HG03066 (cell line): ENCODE measurements at regions not wholly inside any gene's neighbourhood (a gene's known extent, or its start where the extent isn't known, plus 50 kb on each side); places are given as distances from the start of the nearest gene placed in this dataset.

Experiments used
- ATAC-seq: cut with Tn5 transposase; IDR thresholded peaks from one replicate; pipeline ENCODE4 v1.9.1; 2021; ENCODE audit warnings: low read depth; ENCODE audit not compliant: unreplicated experiment

GRCh38 chr2:4668381-4668780, 965.0 kb downstream of the DCDC2C start:
- ATAC-seq, result no peak

GRCh38 chr2:4670331-4670730, 967.0 kb downstream of the DCDC2C start:
- ATAC-seq, result no peak

GRCh38 chr2:4673025-4673489, 969.7 kb downstream of the DCDC2C start:
- ATAC-seq, result no peak

GRCh38 chr2:4674007-4674406, 970.6 kb downstream of the DCDC2C start:
- no peak for ATAC-seq

DNA sequence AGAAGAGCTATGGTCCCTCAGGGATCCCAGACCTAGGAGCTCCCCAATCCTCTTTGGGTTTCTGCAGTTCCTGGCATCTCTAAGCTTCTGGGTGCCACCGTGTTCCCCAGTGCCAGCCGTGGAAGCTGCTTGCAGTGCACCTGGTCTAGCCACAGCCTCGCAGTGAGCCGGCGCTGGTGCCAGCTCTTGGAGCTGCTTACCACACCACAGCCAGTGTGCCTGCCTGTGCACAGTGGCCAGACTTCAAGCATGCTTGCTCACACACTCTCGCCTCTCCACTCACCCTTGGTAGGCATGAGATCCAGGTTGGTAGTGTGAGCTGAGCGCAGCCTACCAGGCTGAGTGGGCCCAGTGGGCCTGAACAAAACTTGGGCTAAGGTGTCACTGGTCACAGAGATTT, 971.9 kb downstream of the DCDC2C start:
- no peak for ATAC-seq

- ATAC-seq, result no peak
These were observed 975.6 kb downstream of the DCDC2C start for GRCh38 chr2:4678927-4679326.

DNA sequence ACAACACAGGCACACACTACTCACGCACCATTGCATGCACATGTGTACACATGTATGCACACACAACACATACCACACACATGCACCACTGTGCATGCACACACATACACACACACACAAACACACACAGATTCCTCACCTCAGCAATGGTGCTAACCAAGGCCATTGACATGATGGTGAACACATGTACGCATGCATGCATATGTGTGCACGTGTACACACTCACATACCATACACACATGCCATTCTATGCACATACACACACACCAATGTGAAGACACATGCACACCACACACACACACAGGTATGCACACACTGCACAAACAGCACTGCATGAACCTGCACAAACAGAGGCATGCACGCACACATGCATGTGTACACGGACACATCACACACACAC, 976.0 kb downstream of the DCDC2C start:
- ATAC-seq, result no peak

DNA sequence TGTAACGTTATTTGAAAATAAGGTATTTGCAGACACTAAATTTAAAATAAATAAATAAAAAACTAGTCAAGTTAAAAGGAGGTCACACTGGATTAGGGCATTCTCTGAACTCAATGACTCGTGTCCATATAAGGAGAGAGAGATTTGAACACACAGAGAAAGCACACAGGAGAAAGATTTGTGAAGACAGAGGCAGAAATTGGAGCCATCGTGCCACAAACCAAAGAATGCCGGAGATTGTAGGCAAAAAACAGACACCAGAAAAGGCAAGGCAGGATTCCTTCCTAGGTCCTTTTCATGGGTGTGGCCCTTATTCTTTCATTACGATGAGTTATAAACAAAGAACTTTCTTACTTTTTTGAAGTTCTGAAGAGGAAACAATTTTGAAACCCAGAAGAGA, 981.5 kb downstream of the DCDC2C start:
- ATAC-seq, result no peak

DNA sequence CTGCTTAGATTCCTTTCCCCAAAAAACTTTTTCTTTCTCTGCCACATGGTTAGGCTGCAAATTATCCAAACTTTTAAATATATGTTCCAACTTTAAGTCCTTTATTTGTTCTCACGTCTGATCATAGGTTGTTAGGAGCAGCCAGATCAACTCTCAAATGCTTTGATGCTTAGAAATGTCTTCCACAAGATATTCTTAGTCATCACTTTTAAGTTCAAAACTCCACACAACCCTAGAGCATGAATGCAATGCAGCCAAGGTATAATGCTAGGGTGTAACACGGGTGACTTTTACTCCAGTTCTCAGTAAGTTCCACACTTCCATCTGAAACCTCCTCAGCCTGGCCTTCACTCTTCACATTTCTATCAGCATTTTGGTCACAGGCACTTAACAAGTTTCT, 987.5 kb downstream of the DCDC2C start:
- ATAC-seq, result no peak

GRCh38 chr2:4693266-4693665, 989.9 kb downstream of the DCDC2C start:
- ATAC-seq, result no peak

GRCh38 chr2:4695281-4695861, 992.0 kb downstream of the DCDC2C start:
- ATAC-seq, result no peak

DNA sequence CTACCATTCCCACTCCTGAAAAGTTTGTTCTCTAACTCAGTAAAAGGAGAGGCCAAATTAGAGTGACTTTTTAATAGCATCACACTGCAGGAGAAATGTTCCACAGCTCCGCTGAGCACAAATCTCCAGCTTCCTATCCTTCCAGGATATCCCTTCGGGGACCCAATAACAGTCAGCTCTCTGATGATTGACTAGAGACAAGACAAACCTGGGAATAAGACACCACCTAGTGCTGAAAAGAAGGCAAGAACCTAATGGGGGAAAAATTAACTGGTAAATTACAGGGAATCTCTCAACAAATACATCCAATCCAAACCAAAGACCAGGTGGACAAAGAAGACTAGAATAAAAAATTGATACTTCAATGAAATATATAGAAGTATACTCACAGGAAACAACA, 977.1 kb upstream of the SOX11 start:
- ATAC-seq, result no peak

DNA sequence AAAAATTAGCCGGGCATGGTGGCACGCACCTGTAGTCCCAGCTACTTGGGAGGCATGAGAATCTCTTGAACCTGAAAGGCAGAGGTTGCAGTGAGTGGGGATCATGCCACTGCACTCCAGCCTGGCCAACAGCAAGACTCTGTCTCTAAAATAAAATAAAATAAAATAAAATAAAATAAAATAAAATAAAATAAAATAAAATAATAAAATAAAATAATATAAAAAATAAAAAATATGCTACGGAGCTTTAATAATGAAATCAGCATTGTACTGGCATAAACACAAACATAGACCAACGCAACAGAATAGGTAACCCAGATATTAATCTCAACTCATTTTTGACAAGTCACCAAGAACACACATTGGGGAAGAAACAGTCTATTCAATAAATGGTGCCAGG, 973.4 kb upstream of the SOX11 start:
- no peak for ATAC-seq

DNA sequence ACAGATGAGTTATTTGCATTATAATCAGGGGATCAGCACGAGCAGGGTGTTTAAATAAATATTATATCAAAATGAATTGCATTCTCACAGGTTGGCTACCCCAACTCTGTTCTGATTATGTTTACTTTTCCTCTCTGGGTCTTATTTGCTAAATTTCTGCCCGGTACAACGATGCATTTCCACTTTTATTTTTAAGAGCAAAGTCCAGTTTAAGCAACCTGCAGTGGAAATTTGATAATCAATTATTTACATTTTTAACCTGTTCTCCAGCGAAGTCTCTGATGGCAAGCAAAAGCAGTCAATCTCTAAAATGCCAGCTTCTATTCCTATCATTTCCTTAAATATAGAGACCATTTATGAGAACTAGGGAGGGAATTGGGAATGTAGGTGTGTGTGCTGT, 966.6 kb upstream of the SOX11 start:
- no peak for ATAC-seq

DNA sequence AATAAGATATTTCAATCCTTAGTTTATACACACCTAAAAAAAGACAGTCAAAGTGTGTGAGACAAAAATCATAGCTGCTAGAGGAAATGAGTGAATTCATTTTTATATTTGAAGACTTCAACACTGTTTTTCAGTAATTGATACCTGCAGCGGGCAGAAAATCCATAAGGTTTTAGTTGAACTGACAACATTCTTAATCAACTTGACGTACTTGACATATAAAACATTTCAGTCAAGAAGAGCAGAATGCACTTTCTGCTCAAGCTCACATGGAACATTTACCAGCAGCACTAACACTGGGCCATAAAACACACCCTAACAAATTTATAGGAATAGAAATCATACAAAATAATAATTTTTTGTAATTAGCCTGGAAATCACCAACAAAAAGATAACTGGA, 959.6 kb upstream of the SOX11 start:
- no peak for ATAC-seq

GRCh38 chr2:4745056-4745991, 946.9 kb upstream of the SOX11 start:
- ATAC-seq, result no peak

GRCh38 chr2:4753721-4754120, 938.5 kb upstream of the SOX11 start:
- no peak for ATAC-seq

GRCh38 chr2:4762951-4763376, 929.2 kb upstream of the SOX11 start:
- ATAC-seq, result no peak

DNA sequence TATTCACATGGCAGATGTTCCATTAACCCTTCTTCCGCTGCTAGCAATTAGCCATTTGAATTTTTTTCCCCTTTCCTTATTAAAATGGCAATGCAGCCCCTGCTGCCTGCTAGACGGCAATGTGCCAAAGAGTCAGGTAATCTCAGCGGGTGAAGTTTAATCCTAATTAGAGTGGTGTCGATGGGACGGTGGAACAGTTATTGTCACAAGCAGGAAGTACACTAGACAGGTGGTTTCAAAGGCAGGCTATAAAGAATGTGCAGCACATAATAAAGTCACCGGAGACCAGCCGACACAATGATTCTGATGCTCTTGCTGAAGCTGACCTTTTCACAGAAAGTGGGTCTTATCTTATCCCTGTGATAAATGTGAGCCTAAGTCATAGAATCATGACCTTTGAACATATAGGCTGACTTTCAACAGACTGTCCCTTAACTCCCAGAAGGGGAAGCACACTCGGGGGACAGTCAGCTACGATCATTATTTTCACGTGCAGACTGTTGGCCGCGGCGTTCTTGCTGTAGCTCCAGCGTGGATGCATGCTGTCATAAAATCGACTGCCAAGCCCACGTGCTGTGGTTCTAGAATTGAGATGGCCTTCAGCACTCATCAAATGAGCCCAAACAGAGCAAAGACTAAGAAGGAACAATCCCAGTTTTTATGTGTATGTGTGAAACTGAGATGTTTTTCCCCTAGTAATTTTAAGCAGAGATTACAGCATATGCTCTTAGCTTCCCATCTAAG, 926.2 kb upstream of the SOX11 start:
- ATAC-seq, result no peak

DNA sequence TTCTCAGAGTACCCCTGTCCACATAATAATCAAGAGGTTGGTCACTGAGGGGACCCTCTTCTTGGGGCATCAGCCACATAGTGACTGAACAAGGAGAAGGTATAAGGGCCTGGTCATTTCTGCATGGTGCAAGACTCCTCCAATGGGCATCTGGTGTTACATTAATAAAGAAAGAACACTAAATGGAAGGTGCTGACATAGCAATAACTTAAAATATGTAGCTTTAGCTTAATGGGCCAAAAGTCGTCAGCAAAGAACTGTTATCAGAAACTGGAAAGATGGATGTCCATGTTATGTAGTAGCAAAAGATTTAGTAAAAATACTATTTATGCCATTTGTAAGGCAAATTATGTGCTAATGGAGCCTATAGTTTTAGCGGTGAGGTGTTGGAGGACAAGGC, 916.5 kb upstream of the SOX11 start:
- ATAC-seq, result no peak

- ATAC-seq, result no peak
These were observed 911.5 kb upstream of the SOX11 start for GRCh38 chr2:4780679-4781078.
